Heart right ventricle (tissue), 16 donors: ENCODE measurements at regions not wholly inside any gene's neighbourhood (a gene's known extent, or its start where the extent isn't known, plus 50 kb on each side); places are given as distances from the start of the nearest gene placed in this dataset.

ENCODE experiments used
- ATAC-seq, 8 donors: fragments of 200-7000 bp; cut with Tn5 transposase; one replicate each; pipeline ENCODE4 v1.9.1; 2020; ENCODE audit warnings: mild to moderate bottlenecking in 8 of 8, moderate library complexity in 8 of 8, moderate number of reproducible peaks in 1 of 8
- DNase-seq, 2 donors: peaks; one replicate each; pipeline ENCODE4 v3.0.0-alpha.2; 2020
- H3K27ac ChIP-seq, 10 donors: fragments of 200-600 bp; sonication (generic) in 2 of 10; one replicate each; pipeline versions ENCODE4 v1.5.0 to v1.8.0; 2020 to 2022; ENCODE audit warnings: mild to moderate bottlenecking in 3 of 10
- H3K27me3 ChIP-seq, 7 donors: fragments of 200-600 bp; one replicate each; pipeline ENCODE4 v1.8.0; 2021 to 2022; ENCODE audit warnings: mild to moderate bottlenecking in 2 of 7
- H3K36me3 ChIP-seq, 9 donors: fragments of 200-600 bp; sonication (generic) in 1 of 9; one replicate each; pipeline versions ENCODE4 v1.5.0 to v1.8.0; 2020 to 2022; ENCODE audit warnings: mild to moderate bottlenecking in 2 of 9
- H3K4me1 ChIP-seq, 9 donors: fragments of 200-600 bp; sonication (generic) in 1 of 9; one replicate each; pipeline versions ENCODE4 v1.5.0 to v1.8.0; 2020 to 2022; ENCODE audit warnings: mild to moderate bottlenecking in 4 of 9
- H3K4me3 ChIP-seq, 10 donors: fragments of 200-600 bp; sonication (generic) in 2 of 10; one replicate each; pipeline versions ENCODE4 v1.5.0 to v1.8.0; 2020 to 2022; ENCODE audit warnings: mild to moderate bottlenecking in 7 of 10, moderate library complexity in 2 of 10
- H3K9me3 ChIP-seq, 11 donors: fragments of 200-600 bp in 10 of 11; sonication (generic) in 2 of 11; one replicate each; pipeline versions ENCODE4 v1.5.0 to v1.8.0; 2013 to 2022; ENCODE audit warnings: mild to moderate bottlenecking in 2 of 11, control low read depth in 1 of 11, moderate library complexity in 1 of 11
- CTCF ChIP-seq, 9 donors: fragments of 200-600 bp; sonication (generic) in 2 of 9; IDR thresholded peaks; one replicate each; pipeline versions ENCODE4 v1.5.0 to v1.8.0; 2021 to 2022; ENCODE audit warnings: antibody characterized with exemption in 9 of 9, mild to moderate bottlenecking in 5 of 9, moderate library complexity in 1 of 9
- WGBS, 2 donors: extraction: QIAGEN DNeasy Blood & Tissue Kit; methylation state at CpG; one replicate each; pipeline ENCODE4 v1.1.7; 2013; ENCODE audit warnings: inconsistent platforms in 1 of 2; 5-methylcytosine and 5-hydroxymethylcytosine counted together
- intact Hi-C, 10 donors: fragments of 100-400 bp; cut with DNase I; formaldehyde crosslinking; loops; one replicate each; pipeline versions ENCODE4 v1.11.1 to v1.14.2; 2022
- donor health status: Arrhythmogenic right ventricular cardiomyopathy.
- donor health status: ischemic (EF 13 %, LVEDD 7.1; RV severe dilation, severe dysfunction).
- donor health status: healthy with polysubstance abuse.
- donor health status: DM: no; HTN: yes; CAD: no.
- donor health status: DM: no; HTN: no; CAD: no.
- donor health status: ischemic (EF 25% LVEDD 6.9; RV normal size, moderate dysfunction).
- donor health status: ischemic (EF 25% LVEDD 5.7; RV mildly dilated, moderate dysfunction).
- donor health status: healthy.
- donor health status: DM: yes; HTN: yes; CAD: no.
- donor health status: Ischemic cardiomyopathy.
- donor health status: ischemic (EF 35%, LVEDD 5.7; RV mildly dilated, moderate dysfunction).
- donor health status: nonischemic (EF 11% LVEDD 7.7; RV severe dilation, severe dysfunction).
- donor health status: DM: yes; HTN: yes; CAD: no.
- donor health status: PGD.
- donor health status: ischemic (EF 29% LVEDD 5.4; RV normal size, mild dysfunction).
- donor health status: nonischemic (EF 23%, LVEDD 6.1; RV moderate dilation, normal function).

DNA sequence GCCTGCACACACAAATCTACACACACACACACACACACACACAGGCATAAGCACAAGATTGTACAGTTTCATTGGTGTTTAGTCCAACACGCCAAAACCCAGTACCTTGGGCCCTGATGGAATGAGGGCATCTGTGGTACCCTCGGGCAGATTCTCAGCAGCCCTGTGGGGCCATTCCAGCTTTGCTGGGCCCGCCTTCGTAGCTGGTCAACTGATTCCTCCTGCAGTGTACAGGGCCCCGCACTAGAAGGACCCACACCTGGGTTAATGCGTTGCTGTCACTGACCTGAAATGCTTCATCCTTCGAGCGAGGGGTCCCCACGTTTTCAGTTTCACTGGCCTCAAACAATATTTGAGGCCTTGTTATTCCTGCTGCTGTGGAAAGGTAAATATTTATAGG lies 731.2 kb downstream of the BRD1 start:
- Histone ChIP-seq H3K27me3 (peaks cover 0 to 59% (median 23%) of the 10 kb centered on the region in 7 donors), H3K36me3 (no peaks in the 10 kb centered on the region), H3K4me1 (no peaks in the 10 kb centered on the region), H3K4me3 (no peak overlapping the region), H3K9me3 (no peaks in the 10 kb centered on the region), H3K27ac (no peak overlapping the region)
- no peak for ATAC-seq
- intact Hi-C loops = no loop called here
- no peak for TF ChIP-seq CTCF (IDR thresholded peaks at IDR 0.05)
- WGBS, 2 donors = 84 to 86% methylated on average over 9 of the region's 9 CpGs
- DNase-seq = no peak

DNA sequence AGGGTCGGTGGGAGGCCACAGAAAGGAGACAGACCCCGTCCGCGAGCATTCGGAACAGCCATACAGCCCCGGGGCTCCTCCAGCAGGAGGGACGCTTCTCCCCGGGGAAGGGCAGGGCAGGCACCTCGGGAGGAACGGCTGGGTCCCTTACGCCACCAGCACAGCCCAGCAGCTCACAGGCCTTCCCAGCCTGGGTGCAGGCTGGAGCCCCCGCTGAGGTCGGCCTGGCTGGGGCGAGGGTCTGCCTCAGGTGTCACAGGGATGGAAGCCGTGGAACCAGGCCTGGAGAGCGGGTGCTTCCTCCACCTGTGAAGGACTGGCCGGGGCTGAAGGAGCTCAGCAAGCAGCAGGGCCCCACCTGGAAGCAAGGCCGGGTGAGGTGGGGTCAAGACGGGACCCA lies 732.3 kb downstream of the BRD1 start:
- no peaks in the 10 kb centered on the region for H3K4me1 ChIP-seq
- H3K36me3 ChIP-seq = no peaks in the 10 kb centered on the region
- no peak overlapping the region for H3K4me3 ChIP-seq
- H3K27ac ChIP-seq = no peak overlapping the region
- DNase-seq (no peak), ATAC-seq (no peak)
- no peak for TF ChIP-seq CTCF (IDR thresholded peaks at IDR 0.05)
- H3K9me3 ChIP-seq = no peaks in the 10 kb centered on the region
- H3K27me3 ChIP-seq = peaks cover 0 to 59% (median 24%) of the 10 kb centered on the region in 7 donors
- 84 to 85% methylated on average over 19 of the region's 19 CpGs for WGBS, 2 donors
- intact Hi-C loops = no loop called here

DNA sequence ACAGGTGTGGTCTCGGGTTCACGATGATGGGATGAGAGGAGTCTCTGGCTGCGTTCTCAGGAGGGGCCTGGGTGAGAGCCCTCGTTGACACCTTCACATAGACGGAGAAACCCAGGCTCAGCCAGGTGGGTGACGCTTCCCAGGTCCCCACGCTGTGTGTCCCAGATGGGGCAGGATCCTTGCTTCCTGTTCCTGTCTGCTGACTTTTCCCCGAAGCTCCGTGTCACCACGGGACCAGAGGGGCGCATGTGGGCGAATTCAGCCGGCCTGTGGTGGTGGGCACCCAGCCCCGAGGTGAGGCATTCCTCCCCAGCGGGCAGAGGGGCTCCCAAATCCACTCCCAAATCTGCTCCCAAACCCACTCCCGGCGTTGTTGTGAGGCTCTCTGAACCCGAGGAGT lies 732.8 kb downstream of the BRD1 start:
- DNase-seq (no peak), ATAC-seq (no peak)
- no peak for TF ChIP-seq CTCF (IDR thresholded peaks at IDR 0.05)
- Histone ChIP-seq H3K27ac (no peak overlapping the region), H3K4me3 (no peak overlapping the region), H3K9me3 (no peaks in the 10 kb centered on the region), H3K27me3 (peaks cover 3 to 59% (median 20%) of the 10 kb centered on the region in 7 donors), H3K36me3 (no peaks in the 10 kb centered on the region), H3K4me1 (no peaks in the 10 kb centered on the region)
- 71% methylated on average over 18 of the region's 18 CpGs for WGBS, 2 donors
- intact Hi-C loops = no loop called here

DNA sequence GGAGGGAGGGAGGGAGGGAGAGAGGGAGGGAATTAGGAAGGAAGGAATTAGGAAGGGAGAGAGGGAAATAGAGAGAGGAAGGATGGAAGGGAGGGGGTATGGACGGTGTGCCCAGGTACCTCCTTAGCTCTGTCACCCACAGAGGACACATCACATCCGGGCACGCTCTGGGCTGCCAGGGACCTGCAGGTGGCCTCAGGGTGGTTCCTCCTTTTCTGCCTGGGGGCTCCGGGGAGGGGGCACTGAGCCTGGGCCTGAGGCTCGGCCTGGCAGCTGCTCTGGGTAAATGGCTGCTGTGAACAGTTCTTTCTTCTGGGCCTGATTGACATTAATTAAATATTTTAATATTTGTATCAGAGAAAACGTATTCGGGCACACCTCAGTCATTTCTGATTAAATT lies 733.5 kb downstream of the BRD1 start:
- H3K9me3 ChIP-seq = no peaks in the 10 kb centered on the region
- H3K27me3 ChIP-seq = peaks cover 4 to 59% (median 13%) of the 10 kb centered on the region in 7 donors
- WGBS, 2 donors = 73 to 78% methylated on average over 7 of the region's 7 CpGs
- intact Hi-C loops = no loop called here
- ATAC-seq (no peak), DNase-seq (no peak)
- H3K4me1 ChIP-seq = no peaks in the 10 kb centered on the region
- no peak overlapping the region for H3K27ac ChIP-seq
- no peak for TF ChIP-seq CTCF (IDR thresholded peaks at IDR 0.05)
- H3K36me3 ChIP-seq = no peaks in the 10 kb centered on the region
- no peak overlapping the region for H3K4me3 ChIP-seq
